HUES64 (cell line): ENCODE measurements at regions not wholly inside any gene's neighbourhood (a gene's known extent, or its start where the extent isn't known, plus 50 kb on each side); places are given as distances from the start of the nearest gene placed in this dataset.

Source experiments
- H3K27ac ChIP-seq: 2 replicates; pipeline ENCODE4 v1.7.0; 2013; ENCODE audit warnings: low read depth, low read length, inconsistent platforms
- H3K27me3 ChIP-seq: 2 replicates; pipeline ENCODE4 v1.6.1; 2013; ENCODE audit warnings: mild to moderate bottlenecking, low read length; ENCODE audit not compliant: insufficient read depth
- H3K36me3 ChIP-seq: 2 replicates; pipeline ENCODE4 v1.6.1; 2013; ENCODE audit warnings: mild to moderate bottlenecking, low read length; ENCODE audit not compliant: insufficient read depth
- H3K4me1 ChIP-seq: 2 replicates; pipeline ENCODE4 v1.6.1; 2013; ENCODE audit warnings: mild to moderate bottlenecking, low read length, moderate library complexity; ENCODE audit not compliant: insufficient read depth
- H3K4me3 ChIP-seq: 2 replicates; pipeline ENCODE4 v1.5.1; 2013; ENCODE audit warnings: mild to moderate bottlenecking, low read length, moderate library complexity
- H3K9ac ChIP-seq: 2 replicates; pipeline ENCODE4 v1.6.1; 2013; ENCODE audit warnings: mild to moderate bottlenecking, low read depth, low read length
- H3K9me3 ChIP-seq: 2 replicates; pipeline ENCODE4 v1.6.1; 2013; ENCODE audit warnings: low read depth, low read length; ENCODE audit not compliant: insufficient read depth
- WGBS: fragments of 150-250, 120-280 bp; methylation state at CpG from one replicate; pipeline ENCODE4 v1.1.7; 2013; ENCODE audit warnings: missing lambda C conversion rate; 5-methylcytosine and 5-hydroxymethylcytosine counted together

GRCh38 chr7:15015545-15016314 lies 113.2 kb upstream of the DGKB start:
- peak overlapping the region; percentile 43 for H3K4me3 ChIP-seq

DNA sequence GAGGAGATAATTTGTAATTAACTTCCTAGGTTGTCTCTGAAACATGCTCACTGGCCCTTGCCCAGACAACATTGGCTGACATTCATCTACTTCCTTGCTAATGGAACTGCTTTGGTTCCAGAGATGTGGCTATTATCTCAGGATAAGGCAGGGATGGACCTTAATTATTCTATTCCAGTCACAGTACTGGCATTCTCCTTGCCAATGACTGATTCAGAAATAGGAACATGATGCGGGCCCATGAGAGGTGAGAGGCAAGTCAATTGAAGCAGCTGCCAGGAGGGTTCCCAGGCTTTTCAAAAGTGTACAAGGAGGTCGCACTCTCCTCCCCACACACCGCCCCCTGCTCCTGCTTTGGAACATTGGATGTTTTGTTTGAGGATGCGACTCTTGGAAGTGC lies 109.6 kb upstream of the DGKB start:
- H3K4me3 ChIP-seq: no peak overlapping the region
- peaks cover 21% of the 10 kb centered on the region for H3K4me1 ChIP-seq
- 93% methylated on average over 4 of the region's 4 CpGs for WGBS
- H3K9ac ChIP-seq: no peak overlapping the region
- no peaks in the 10 kb centered on the region for H3K9me3 ChIP-seq
- H3K36me3 ChIP-seq: no peaks in the 10 kb centered on the region
- no peaks in the 10 kb centered on the region for H3K27me3 ChIP-seq
- no peak overlapping the region for H3K27ac ChIP-seq

More at GRCh38 chr7:15015545-15016314, 113.2 kb upstream of the DGKB start:
- no peaks in the 10 kb centered on the region for H3K27me3 ChIP-seq
- 2% methylated on average over 8 of the region's 8 CpGs for WGBS
- no peaks in the 10 kb centered on the region for H3K36me3 ChIP-seq
- H3K4me1 ChIP-seq: peaks cover 21% of the 10 kb centered on the region
- H3K27ac ChIP-seq: peak overlapping the region; percentile 63; the same call in 1 of the 2 replicates
- H3K9ac ChIP-seq: peak overlapping the region; percentile 48
- H3K9me3 ChIP-seq: no peaks in the 10 kb centered on the region

DNA sequence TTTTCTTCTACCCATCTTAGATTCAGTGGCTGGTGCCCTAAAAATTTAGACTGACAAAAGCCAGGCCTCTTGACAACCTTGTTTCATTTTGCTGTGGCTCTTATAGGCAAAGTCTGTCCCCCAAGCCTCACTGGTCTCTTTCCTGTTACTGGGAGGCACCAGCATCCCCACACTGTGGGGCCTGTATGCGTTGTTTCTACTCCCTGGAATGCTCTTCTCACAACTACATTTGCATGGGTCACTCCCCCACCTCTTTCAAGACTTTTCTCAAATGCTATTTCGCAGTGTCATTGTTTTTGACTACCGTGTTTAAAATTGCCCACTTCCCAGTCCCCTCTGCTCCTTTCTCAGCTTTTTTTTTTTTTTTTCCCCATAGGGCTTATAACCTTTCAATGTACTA lies 108.7 kb upstream of the DGKB start:
- Histone ChIP-seq H3K9me3 (no peaks in the 10 kb centered on the region), H3K27ac (peak overlapping the region; percentile 41; the same call in 1 of the 2 replicates), H3K4me3 (no peak overlapping the region), H3K9ac (no peak overlapping the region), H3K36me3 (no peaks in the 10 kb centered on the region), H3K4me1 (peaks cover 18% of the 10 kb centered on the region), H3K27me3 (no peaks in the 10 kb centered on the region)
- WGBS: 28% methylated on average over 3 of the region's 3 CpGs

DNA sequence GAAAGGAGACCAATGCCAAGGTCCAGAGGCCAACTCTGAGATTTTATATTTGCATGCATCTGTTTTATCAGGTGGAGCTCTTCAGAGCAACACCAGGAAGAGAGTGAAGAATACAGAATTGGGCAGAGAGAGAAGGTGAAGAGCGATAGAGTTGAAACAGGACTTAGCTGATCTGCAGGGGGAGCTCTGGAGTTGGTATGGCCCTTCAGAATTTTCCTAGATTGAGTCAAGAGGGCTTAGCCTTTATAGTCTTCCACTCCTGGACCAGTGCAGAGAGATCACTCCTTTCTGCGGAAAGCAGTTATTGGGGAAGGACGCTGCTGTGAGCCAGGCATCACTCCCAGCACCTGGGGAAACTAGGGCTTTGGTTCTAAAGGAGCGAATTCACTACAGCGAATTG lies 105.0 kb upstream of the DGKB start:
- Histone ChIP-seq H3K27ac (no peak overlapping the region), H3K9ac (no peak overlapping the region), H3K36me3 (no peaks in the 10 kb centered on the region), H3K4me3 (no peak overlapping the region), H3K27me3 (no peaks in the 10 kb centered on the region), H3K9me3 (no peaks in the 10 kb centered on the region), H3K4me1 (peaks cover 12% of the 10 kb centered on the region)
- WGBS: 77% methylated on average over 5 of the region's 5 CpGs

GRCh38 chr7:15005672-15006071 lies 103.1 kb upstream of the DGKB start:
- Histone ChIP-seq H3K9ac (no peak overlapping the region), H3K4me1 (0 out of 2 replicates have a peak, but pooled peaks cover under 1% of the 10 kb centered on the region), H3K9me3 (no peaks in the 10 kb centered on the region), H3K4me3 (no peak overlapping the region), H3K27ac (no peak overlapping the region), H3K36me3 (no peaks in the 10 kb centered on the region), H3K27me3 (no peaks in the 10 kb centered on the region)
- 100% methylated on average over 4 of the region's 5 CpGs for WGBS

DNA sequence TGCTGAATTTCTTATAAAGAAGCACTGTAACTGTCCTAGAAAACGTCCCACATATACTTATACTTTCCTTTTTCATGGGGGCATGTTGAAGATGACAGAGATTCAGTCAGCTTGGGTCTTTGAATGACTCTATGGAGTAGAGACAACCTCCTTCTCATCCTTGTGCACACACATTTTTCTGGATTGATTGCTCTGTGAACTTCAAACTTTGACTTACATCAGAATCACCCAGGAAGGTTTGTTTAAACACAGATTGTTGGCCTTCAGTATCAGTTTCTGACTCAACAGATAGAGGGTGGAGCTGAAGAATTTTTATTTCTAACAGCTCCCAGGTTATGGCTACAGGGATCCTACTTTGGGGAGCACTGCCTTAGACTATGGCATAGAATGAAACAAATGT lies 97.6 kb upstream of the DGKB start:
- no peak overlapping the region for H3K27ac ChIP-seq
- H3K4me3 ChIP-seq: no peak overlapping the region
- H3K9ac ChIP-seq: no peak overlapping the region
- no peaks in the 10 kb centered on the region for H3K36me3 ChIP-seq
- no peaks in the 10 kb centered on the region for H3K27me3 ChIP-seq
- H3K9me3 ChIP-seq: no peaks in the 10 kb centered on the region
- H3K4me1 ChIP-seq: no peaks in the 10 kb centered on the region
- WGBS: 78% methylated on average over 1 of the region's 1 CpG

GRCh38 chr7:14999331-14999730 lies 96.8 kb upstream of the DGKB start:
- WGBS: 88% methylated on average over 2 of the region's 2 CpGs
- Histone ChIP-seq H3K4me1 (no peaks in the 10 kb centered on the region), H3K27me3 (no peaks in the 10 kb centered on the region), H3K4me3 (no peak overlapping the region), H3K9me3 (no peaks in the 10 kb centered on the region), H3K27ac (no peak overlapping the region), H3K9ac (no peak overlapping the region), H3K36me3 (no peaks in the 10 kb centered on the region)

DNA sequence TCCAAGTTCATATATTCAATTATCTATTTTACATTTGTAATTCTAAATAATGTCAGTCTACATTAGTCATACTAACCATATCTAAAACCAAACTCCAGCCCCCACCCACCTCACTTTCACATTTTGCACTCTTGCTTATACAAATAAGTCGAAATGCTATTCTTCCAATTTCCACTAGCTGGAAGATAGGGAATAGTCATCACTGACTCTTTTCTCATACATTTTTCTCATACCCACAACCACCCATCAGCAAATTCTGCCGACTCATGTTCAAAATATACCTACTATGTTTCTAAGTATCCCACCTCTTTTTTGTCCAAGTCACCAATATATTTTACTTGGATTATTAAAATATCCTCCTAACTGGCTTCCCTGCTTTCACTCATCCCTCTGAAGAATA lies 93.2 kb upstream of the DGKB start:
- no peak overlapping the region for H3K4me3 ChIP-seq
- no peaks in the 10 kb centered on the region for H3K36me3 ChIP-seq
- H3K27ac ChIP-seq: no peak overlapping the region
- WGBS: 92% methylated on average over 2 of the region's 2 CpGs
- H3K4me1 ChIP-seq: no peaks in the 10 kb centered on the region
- no peaks in the 10 kb centered on the region for H3K27me3 ChIP-seq
- H3K9me3 ChIP-seq: no peaks in the 10 kb centered on the region
- no peak overlapping the region for H3K9ac ChIP-seq

DNA sequence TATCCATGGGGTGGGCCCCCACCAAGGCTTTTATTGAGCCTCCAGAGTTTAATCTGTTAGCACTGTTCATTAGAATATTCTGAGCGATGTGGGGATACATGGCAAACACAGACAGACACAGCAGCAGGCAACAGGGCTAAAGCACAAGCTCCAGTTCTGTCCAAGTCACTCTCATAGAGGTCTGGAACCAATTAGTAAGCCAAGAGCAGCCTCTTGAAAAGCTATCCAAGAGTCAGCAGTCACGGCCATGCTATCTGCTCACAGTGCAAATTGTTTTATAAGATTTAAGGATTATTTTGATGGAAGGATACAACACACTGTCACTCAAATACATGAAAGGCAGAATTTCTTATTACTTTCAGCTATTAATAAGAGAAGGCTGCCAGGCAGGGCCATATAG lies 86.4 kb upstream of the DGKB start:
- Histone ChIP-seq H3K27ac (no peak overlapping the region), H3K36me3 (no peaks in the 10 kb centered on the region), H3K27me3 (no peaks in the 10 kb centered on the region), H3K4me3 (no peak overlapping the region), H3K9ac (no peak overlapping the region), H3K9me3 (no peaks in the 10 kb centered on the region), H3K4me1 (no peaks in the 10 kb centered on the region)
- WGBS: 94% methylated on average over 2 of the region's 2 CpGs

GRCh38 chr7:14978687-14979086 lies 76.1 kb upstream of the DGKB start:
- 95% methylated on average over 2 of the region's 3 CpGs for WGBS
- no peaks in the 10 kb centered on the region for H3K36me3 ChIP-seq
- H3K4me1 ChIP-seq: no peaks in the 10 kb centered on the region
- H3K9me3 ChIP-seq: no peaks in the 10 kb centered on the region
- H3K27ac ChIP-seq: no peak overlapping the region
- H3K9ac ChIP-seq: no peak overlapping the region
- no peak overlapping the region for H3K4me3 ChIP-seq
- no peaks in the 10 kb centered on the region for H3K27me3 ChIP-seq

GRCh38 chr7:14974688-14975087 lies 72.1 kb upstream of the DGKB start:
- 93% methylated on average over 4 of the region's 5 CpGs for WGBS
- H3K4me1 ChIP-seq: no peaks in the 10 kb centered on the region
- no peak overlapping the region for H3K27ac ChIP-seq
- H3K4me3 ChIP-seq: no peak overlapping the region
- H3K36me3 ChIP-seq: no peaks in the 10 kb centered on the region
- no peaks in the 10 kb centered on the region for H3K27me3 ChIP-seq
- H3K9ac ChIP-seq: no peak overlapping the region
- H3K9me3 ChIP-seq: no peaks in the 10 kb centered on the region
